IPS-15b (cell line): ENCODE measurements at regions not wholly inside any gene's neighbourhood (a gene's known extent, or its start where the extent isn't known, plus 50 kb on each side); places are given as distances from the start of the nearest gene placed in this dataset.

Experiments
- H3K27me3 ChIP-seq: one replicate; pipeline ENCODE4 v1.6.1; 2013; ENCODE audit warnings: low read length; ENCODE audit not compliant: control insufficient read depth, insufficient read depth
- H3K36me3 ChIP-seq: one replicate; pipeline ENCODE4 v1.6.1; 2013; ENCODE audit warnings: low read length; ENCODE audit not compliant: control insufficient read depth, insufficient read depth
- H3K4me1 ChIP-seq: one replicate; pipeline ENCODE4 v1.6.1; 2013; ENCODE audit warnings: mild to moderate bottlenecking, low read length; ENCODE audit not compliant: control insufficient read depth, insufficient read depth
- H3K4me3 ChIP-seq: one replicate; pipeline ENCODE4 v1.5.1; 2013; ENCODE audit warnings: low read depth, low read length
- H3K9ac ChIP-seq: one replicate; pipeline ENCODE4 v1.6.1; 2013; ENCODE audit warnings: low read depth, mild to moderate bottlenecking, low read length
- H3K9me3 ChIP-seq: one replicate; pipeline ENCODE4 v1.6.1; 2013; ENCODE audit warnings: mild to moderate bottlenecking, low read length; ENCODE audit not compliant: control insufficient read depth, insufficient read depth

- no peak overlapping the region for H3K9ac ChIP-seq
- peaks cover 4% of the 10 kb centered on the region for H3K36me3 ChIP-seq
- no peaks in the 10 kb centered on the region for H3K9me3 ChIP-seq
- no peaks in the 10 kb centered on the region for H3K27me3 ChIP-seq
- H3K4me1 ChIP-seq = peaks cover 14% of the 10 kb centered on the region
- no peak overlapping the region for H3K4me3 ChIP-seq
Measured at GRCh38 chr5:34484216-34484920, 171.8 kb upstream of the RAI14 start.

- peaks cover 4% of the 10 kb centered on the region for H3K36me3 ChIP-seq
- H3K4me1 ChIP-seq = peaks cover 17% of the 10 kb centered on the region
- H3K9ac ChIP-seq = no peak overlapping the region
- H3K4me3 ChIP-seq = no peak overlapping the region
- no peaks in the 10 kb centered on the region for H3K9me3 ChIP-seq
- no peaks in the 10 kb centered on the region for H3K27me3 ChIP-seq
Measured at GRCh38 chr5:34485768-34486030, 170.4 kb upstream of the RAI14 start.

GRCh38 chr5:34486160-34486848 lies 169.8 kb upstream of the RAI14 start:
- no peaks in the 10 kb centered on the region for H3K27me3 ChIP-seq
- peaks cover 4% of the 10 kb centered on the region for H3K36me3 ChIP-seq
- no peak overlapping the region for H3K4me3 ChIP-seq
- peaks cover 21% of the 10 kb centered on the region for H3K4me1 ChIP-seq
- no peak overlapping the region for H3K9ac ChIP-seq
- no peaks in the 10 kb centered on the region for H3K9me3 ChIP-seq

- H3K4me3 ChIP-seq = no peak overlapping the region
Measured at GRCh38 chr5:34486849-34487158, 169.3 kb upstream of the RAI14 start.

GRCh38 chr5:34487159-34487879 lies 168.8 kb upstream of the RAI14 start:
- peaks cover 4% of the 10 kb centered on the region for H3K36me3 ChIP-seq
- no peak overlapping the region for H3K9ac ChIP-seq
- peaks cover 21% of the 10 kb centered on the region for H3K4me1 ChIP-seq
- H3K4me3 ChIP-seq = no peak overlapping the region
- H3K9me3 ChIP-seq = no peaks in the 10 kb centered on the region
- no peaks in the 10 kb centered on the region for H3K27me3 ChIP-seq

More at GRCh38 chr5:34486849-34487158, 169.3 kb upstream of the RAI14 start:
- no peaks in the 10 kb centered on the region for H3K27me3 ChIP-seq
- H3K9ac ChIP-seq = no peak overlapping the region
- peaks cover 4% of the 10 kb centered on the region for H3K36me3 ChIP-seq
- peaks cover 21% of the 10 kb centered on the region for H3K4me1 ChIP-seq
- no peaks in the 10 kb centered on the region for H3K9me3 ChIP-seq

GRCh38 chr5:34487956-34488355 lies 168.2 kb upstream of the RAI14 start:
- no peaks in the 10 kb centered on the region for H3K36me3 ChIP-seq

GRCh38 chr5:34488984-34489383 lies 167.1 kb upstream of the RAI14 start:
- H3K27me3 ChIP-seq = no peaks in the 10 kb centered on the region
- H3K9me3 ChIP-seq = no peaks in the 10 kb centered on the region
- no peak overlapping the region for H3K9ac ChIP-seq
- H3K4me1 ChIP-seq = peaks cover 14% of the 10 kb centered on the region
- no peak overlapping the region for H3K4me3 ChIP-seq
- H3K36me3 ChIP-seq = no peaks in the 10 kb centered on the region

More at GRCh38 chr5:34487956-34488355, 168.2 kb upstream of the RAI14 start:
- Histone ChIP-seq H3K4me3 (no peak overlapping the region), H3K9ac (no peak overlapping the region), H3K9me3 (no peaks in the 10 kb centered on the region), H3K4me1 (peaks cover 19% of the 10 kb centered on the region), H3K27me3 (no peaks in the 10 kb centered on the region)

GRCh38 chr5:34490506-34491250 lies 165.4 kb upstream of the RAI14 start:
- Histone ChIP-seq H3K9me3 (no peaks in the 10 kb centered on the region), H3K36me3 (no peaks in the 10 kb centered on the region), H3K9ac (no peak overlapping the region), H3K27me3 (no peaks in the 10 kb centered on the region), H3K4me3 (no peak overlapping the region), H3K4me1 (peaks cover 11% of the 10 kb centered on the region)

GRCh38 chr5:34491251-34491620 lies 164.9 kb upstream of the RAI14 start:
- H3K4me1 ChIP-seq = peaks cover 11% of the 10 kb centered on the region
- H3K4me3 ChIP-seq = no peak overlapping the region
- no peaks in the 10 kb centered on the region for H3K36me3 ChIP-seq
- no peak overlapping the region for H3K9ac ChIP-seq
- no peaks in the 10 kb centered on the region for H3K27me3 ChIP-seq
- H3K9me3 ChIP-seq = no peaks in the 10 kb centered on the region

- H3K36me3 ChIP-seq = no peaks in the 10 kb centered on the region
- no peaks in the 10 kb centered on the region for H3K9me3 ChIP-seq
- no peaks in the 10 kb centered on the region for H3K27me3 ChIP-seq
- no peak overlapping the region for H3K4me3 ChIP-seq
- no peak overlapping the region for H3K9ac ChIP-seq
- peaks cover 12% of the 10 kb centered on the region for H3K4me1 ChIP-seq
Measured at GRCh38 chr5:34494111-34494755, 161.9 kb upstream of the RAI14 start.

GRCh38 chr5:34495178-34495577 lies 160.9 kb upstream of the RAI14 start:
- Histone ChIP-seq H3K27me3 (no peaks in the 10 kb centered on the region), H3K4me3 (no peak overlapping the region), H3K9ac (no peak overlapping the region), H3K9me3 (no peaks in the 10 kb centered on the region), H3K36me3 (no peaks in the 10 kb centered on the region), H3K4me1 (peaks cover 11% of the 10 kb centered on the region)
